GM12878 (cell line): ENCODE measurements at regions not wholly inside any gene's neighbourhood (a gene's known extent, or its start where the extent isn't known, plus 50 kb on each side); places are given as distances from the start of the nearest gene placed in this dataset.

ENCODE experiments used
- ATAC-seq: fragments of 200-7000 bp; cut with Tn5 transposase; 3 replicates; pipeline ENCODE4 v1.9.1; 2020; ENCODE audit warnings: mild to moderate bottlenecking, moderate library complexity
- BruUV-seq: library from RNA; stranded (reverse); fragments of 400-500 nt; replicated peaks from 2 replicates; lab custom pipeline; 2021; lab: Mats Ljungman, UMichigan
- CTCF ChIA-PET: fragments of 300-600 bp; sonication (Branson Sonifier 250); formaldehyde crosslinking; extraction: SDS; loops from one replicate; lab custom pipeline; 2021; ENCODE audit warnings: inconsistent platforms; lab: Yijun Ruan, JAX
- POLR2A ChIA-PET: fragments of 350-600 bp; formaldehyde crosslinking; extraction: SDS; loops from one replicate; lab custom pipeline; 2021; ENCODE audit warnings: inconsistent platforms; lab: Charles Lee
- RAD21 ChIA-PET: fragments of 300-600 bp; sonication (Branson Sonifier 250); formaldehyde crosslinking; loops from one replicate; lab custom pipeline; 2023; ENCODE audit warnings: antibody characterized with exemption; ENCODE audit not compliant: unreplicated experiment; lab: Charles Lee
- SMC1A ChIA-PET: fragments of 300-600 bp; sonication (Branson Sonifier 250); formaldehyde crosslinking; loops from one replicate; lab custom pipeline; 2023; ENCODE audit not compliant: unreplicated experiment, uncharacterized antibody; lab: Charles Lee
- DNase-seq: peaks from one replicate; pipeline ENCODE4 v3.0.0-alpha.2; 2011; ENCODE audit warnings: low read depth, low spot score
- FAIRE-seq: peaks from 3 replicates; lab custom pipeline; 2011; peaks lifted over from hg19 to GRCh38; lab: Jason Lieb, UNC
- H2AFZ ChIP-seq: 2 replicates; pipeline ENCODE4 v1.6.0; 2011; ENCODE audit warnings: low read depth, low read length, control low read depth; ENCODE audit not compliant: control insufficient read depth
- H3K27ac ChIP-seq: 2 replicates; pipeline ENCODE4 v1.5.1; 2011; ENCODE audit warnings: control low read depth; ENCODE audit not compliant: control insufficient read depth, insufficient read depth
- H3K27me3 ChIP-seq, 2 experiments: replicated peaks in 1 of 2; 2 replicates each; pipeline versions ENCODE4 v1.6.0 to v1.6.1; 2011; ENCODE audit warnings: low read length in 1 of 2; ENCODE audit not compliant: control insufficient read depth in 2 of 2, insufficient read depth in 2 of 2
- H3K36me3 ChIP-seq, 2 experiments: 2 replicates each; pipeline ENCODE4 v1.5.1; 2011; ENCODE audit warnings: low read length in 1 of 2; ENCODE audit not compliant: control insufficient read depth in 2 of 2, insufficient read depth in 2 of 2
- H3K4me1 ChIP-seq: 2 replicates; pipeline ENCODE4 v1.6.1; 2011; ENCODE audit warnings: mild to moderate bottlenecking, low read length, moderate library complexity, mixed read lengths; ENCODE audit not compliant: control insufficient read depth, insufficient read depth
- H3K4me2 ChIP-seq: 2 replicates; pipeline ENCODE4 v1.6.0; 2011; ENCODE audit warnings: control low read depth; ENCODE audit not compliant: control insufficient read depth, insufficient read depth
- H3K4me3 ChIP-seq: fragments of 200-600 bp; sonication (generic); 2 replicates; pipeline ENCODE4 v1.5.1; 2016
- H3K79me2 ChIP-seq: 2 replicates; pipeline ENCODE4 v1.6.0; 2011; ENCODE audit warnings: low read length; ENCODE audit not compliant: control insufficient read depth, insufficient read depth
- H3K9ac ChIP-seq: 2 replicates; pipeline ENCODE4 v1.8.0; 2011; ENCODE audit warnings: low read length, control low read depth, mixed read lengths; ENCODE audit not compliant: control insufficient read depth, insufficient read depth
- H3K9me3 ChIP-seq: replicated peaks from 3 replicates; pipeline ENCODE4 v1.5.1; 2011; ENCODE audit warnings: mild to moderate bottlenecking, low read length; ENCODE audit not compliant: control insufficient read depth, insufficient read depth
- H4K20me1 ChIP-seq: 2 replicates; pipeline ENCODE4 v1.6.0; 2011; ENCODE audit not compliant: control insufficient read depth, insufficient read depth
- BHLHE40 ChIP-seq, 2 experiments: fragments of 450-650 bp in 1 of 2; IDR thresholded peaks; 2 replicates each; pipeline ENCODE4 v1.6.1; 2011 to 2017; ENCODE audit warnings: low read depth in 2 of 2, borderline replicate concordance in 1 of 2, improper control_type of control experiment in 1 of 2, low read length in 1 of 2, mild to moderate bottlenecking in 1 of 2
- CBFB ChIP-seq: IDR thresholded peaks from 2 replicates; pipeline ENCODE4 v1.6.1; 2016; ENCODE audit warnings: antibody characterized with exemption, low read depth
- CHD4 ChIP-seq: fragments of 200-600 bp; sonication (generic); IDR thresholded peaks from 2 replicates; pipeline ENCODE4 v1.6.1; 2016; ENCODE audit warnings: mild to moderate bottlenecking
- MEF2B ChIP-seq: fragments of 450-650 bp; IDR thresholded peaks from 2 replicates; pipeline ENCODE4 v1.6.1; 2018; ENCODE audit warnings: mild to moderate bottlenecking, moderate library complexity; ENCODE audit not compliant: partially characterized antibody, poor library complexity, severe bottlenecking
- NFXL1 ChIP-seq: fragments of 450-650 bp; IDR thresholded peaks from 2 replicates; pipeline ENCODE4 v1.6.1; 2017; ENCODE audit warnings: antibody characterized with exemption, mild to moderate bottlenecking, borderline replicate concordance
- NR2F1 ChIP-seq: fragments of 450-650 bp; conservative IDR thresholded peaks from 2 replicates; pipeline ENCODE4 v1.6.1; 2017; ENCODE audit warnings: mild to moderate bottlenecking
- POLR2AphosphoS5 ChIP-seq: IDR thresholded peaks from 2 replicates; pipeline ENCODE4 v1.6.1; 2011; ENCODE audit warnings: mild to moderate bottlenecking, low read length, inconsistent platforms
- SUPT20H ChIP-seq: IDR thresholded peaks from 2 replicates; pipeline ENCODE4 v1.6.1; 2011; ENCODE audit warnings: low read depth, mild to moderate bottlenecking, low read length, moderate library complexity, borderline replicate concordance; ENCODE audit not compliant: control insufficient read depth
- TCF7 ChIP-seq: IDR thresholded peaks from 2 replicates; pipeline ENCODE4 v1.6.1; 2014; ENCODE audit warnings: antibody characterized with exemption, borderline replicate concordance
- WRNIP1 ChIP-seq: IDR thresholded peaks from 2 replicates; pipeline ENCODE4 v1.6.1; 2011; ENCODE audit warnings: low read depth, low read length, improper control_type of control experiment, borderline replicate concordance
- YY1 ChIP-seq: IDR thresholded peaks from 2 replicates; pipeline ENCODE4 v1.6.1; 2011; ENCODE audit warnings: low read depth, mild to moderate bottlenecking, low read length
- ZNF207 ChIP-seq: fragments of 450-650 bp; IDR thresholded peaks from 2 replicates; pipeline ENCODE4 v1.6.1; 2014; ENCODE audit warnings: antibody characterized with exemption, mild to moderate bottlenecking, borderline replicate concordance
- ZNF24 ChIP-seq: fragments of 450-650 bp; IDR thresholded peaks from 2 replicates; pipeline ENCODE4 v1.6.1; 2017; ENCODE audit warnings: antibody characterized with exemption, mild to moderate bottlenecking
- WGBS: methylation state at CpG from one replicate; pipeline ENCODE4 v1.1.6; 2016; ENCODE audit warnings: low lambda C conversion rate; ENCODE audit not compliant: insufficient replicate concordance, insufficient coverage; ENCODE audit errors: missing lambda C conversion rate; 5-methylcytosine and 5-hydroxymethylcytosine counted together
- in situ Hi-C: fragments of 300-500 bp; cut with MboI; formaldehyde crosslinking; loops from 9 replicates; pipeline ENCODE4 v1.14.3; 2018; ENCODE audit warnings: mixed read lengths
- intact Hi-C: fragments of 100-400 bp; cut with micrococcal nuclease; formaldehyde crosslinking; loops from one replicate; pipeline ENCODE4 v1.14.2; 2022; ENCODE audit not compliant: unreplicated experiment
- TF ChIP-seq, protein P1 (sequence below): IDR thresholded peaks from 2 replicates; pipeline ENCODE4 v1.6.1; 2012; ENCODE audit warnings: low read length, inconsistent platforms
- TF ChIP-seq, protein P2 (sequence below): IDR thresholded peaks from 2 replicates; pipeline ENCODE4 v1.6.1; 2011; ENCODE audit warnings: low read depth, mild to moderate bottlenecking, low read length, moderate library complexity, borderline replicate concordance; ENCODE audit errors: extremely low read depth
- TF ChIP-seq, protein P3 (sequence below): fragments of 450-650 bp; IDR thresholded peaks from 2 replicates; pipeline ENCODE4 v1.6.1; 2017; ENCODE audit warnings: antibody characterized with exemption, mild to moderate bottlenecking, moderate library complexity
- TF ChIP-seq, protein P4 (sequence below): fragments of 450-650 bp; IDR thresholded peaks from 2 replicates; pipeline ENCODE4 v1.6.1; 2017; ENCODE audit warnings: mild to moderate bottlenecking

DNA sequence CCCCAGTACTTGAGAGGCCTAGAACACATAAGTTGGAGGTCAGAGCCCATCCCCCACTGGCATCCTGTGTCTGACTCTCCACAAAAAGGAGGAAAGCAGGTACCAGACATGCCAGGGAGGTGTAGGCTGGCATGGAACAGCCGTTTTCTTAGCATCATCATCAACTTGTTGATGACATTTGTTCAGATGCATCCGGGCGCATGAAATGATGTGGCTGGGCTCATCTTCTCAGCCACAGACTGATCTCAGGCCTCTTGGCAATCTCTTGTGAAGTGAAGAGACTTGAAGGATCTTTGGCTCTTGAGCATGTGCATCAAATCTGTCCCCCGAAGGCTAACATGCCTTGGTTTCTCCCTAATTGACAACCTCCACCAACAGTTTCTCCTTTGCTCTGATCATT lies 243.3 kb downstream of the TSN start:
- ATAC-seq (no peak), FAIRE-seq (no peak), DNase-seq (no peak)
- TF ChIP-seq YY1 (no peak), ZNF207 (no peak), CBFB (no peak), CHD4 (no peak), SUPT20H (no peak), POLR2AphosphoS5 (no peak), MEF2B (no peak), NR2F1 (no peak), BHLHE40 (IDR thresholded peaks at IDR 0.05; ENCODE audit: borderline replicate concordance in 1 of 2, low read depth in 2 of 2, low read length in 1 of 2) (no peak), ZNF24 (no peak), TCF7 (no peak), WRNIP1 (no peak), NFXL1 (no peak)
- TF ChIP-seq, protein P1, sequence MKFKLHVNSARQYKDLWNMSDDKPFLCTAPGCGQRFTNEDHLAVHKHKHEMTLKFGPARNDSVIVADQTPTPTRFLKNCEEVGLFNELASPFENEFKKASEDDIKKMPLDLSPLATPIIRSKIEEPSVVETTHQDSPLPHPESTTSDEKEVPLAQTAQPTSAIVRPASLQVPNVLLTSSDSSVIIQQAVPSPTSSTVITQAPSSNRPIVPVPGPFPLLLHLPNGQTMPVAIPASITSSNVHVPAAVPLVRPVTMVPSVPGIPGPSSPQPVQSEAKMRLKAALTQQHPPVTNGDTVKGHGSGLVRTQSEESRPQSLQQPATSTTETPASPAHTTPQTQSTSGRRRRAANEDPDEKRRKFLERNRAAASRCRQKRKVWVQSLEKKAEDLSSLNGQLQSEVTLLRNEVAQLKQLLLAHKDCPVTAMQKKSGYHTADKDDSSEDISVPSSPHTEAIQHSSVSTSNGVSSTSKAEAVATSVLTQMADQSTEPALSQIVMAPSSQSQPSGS = no peak
- TF ChIP-seq, protein P2, sequence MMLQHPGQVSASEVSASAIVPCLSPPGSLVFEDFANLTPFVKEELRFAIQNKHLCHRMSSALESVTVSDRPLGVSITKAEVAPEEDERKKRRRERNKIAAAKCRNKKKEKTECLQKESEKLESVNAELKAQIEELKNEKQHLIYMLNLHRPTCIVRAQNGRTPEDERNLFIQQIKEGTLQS = no peak
- TF ChIP-seq, protein P3, sequence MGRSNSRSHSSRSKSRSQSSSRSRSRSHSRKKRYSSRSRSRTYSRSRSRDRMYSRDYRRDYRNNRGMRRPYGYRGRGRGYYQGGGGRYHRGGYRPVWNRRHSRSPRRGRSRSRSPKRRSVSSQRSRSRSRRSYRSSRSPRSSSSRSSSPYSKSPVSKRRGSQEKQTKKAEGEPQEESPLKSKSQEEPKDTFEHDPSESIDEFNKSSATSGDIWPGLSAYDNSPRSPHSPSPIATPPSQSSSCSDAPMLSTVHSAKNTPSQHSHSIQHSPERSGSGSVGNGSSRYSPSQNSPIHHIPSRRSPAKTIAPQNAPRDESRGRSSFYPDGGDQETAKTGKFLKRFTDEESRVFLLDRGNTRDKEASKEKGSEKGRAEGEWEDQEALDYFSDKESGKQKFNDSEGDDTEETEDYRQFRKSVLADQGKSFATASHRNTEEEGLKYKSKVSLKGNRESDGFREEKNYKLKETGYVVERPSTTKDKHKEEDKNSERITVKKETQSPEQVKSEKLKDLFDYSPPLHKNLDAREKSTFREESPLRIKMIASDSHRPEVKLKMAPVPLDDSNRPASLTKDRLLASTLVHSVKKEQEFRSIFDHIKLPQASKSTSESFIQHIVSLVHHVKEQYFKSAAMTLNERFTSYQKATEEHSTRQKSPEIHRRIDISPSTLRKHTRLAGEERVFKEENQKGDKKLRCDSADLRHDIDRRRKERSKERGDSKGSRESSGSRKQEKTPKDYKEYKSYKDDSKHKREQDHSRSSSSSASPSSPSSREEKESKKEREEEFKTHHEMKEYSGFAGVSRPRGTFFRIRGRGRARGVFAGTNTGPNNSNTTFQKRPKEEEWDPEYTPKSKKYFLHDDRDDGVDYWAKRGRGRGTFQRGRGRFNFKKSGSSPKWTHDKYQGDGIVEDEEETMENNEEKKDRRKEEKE = no peak
- TF ChIP-seq, protein P4, sequence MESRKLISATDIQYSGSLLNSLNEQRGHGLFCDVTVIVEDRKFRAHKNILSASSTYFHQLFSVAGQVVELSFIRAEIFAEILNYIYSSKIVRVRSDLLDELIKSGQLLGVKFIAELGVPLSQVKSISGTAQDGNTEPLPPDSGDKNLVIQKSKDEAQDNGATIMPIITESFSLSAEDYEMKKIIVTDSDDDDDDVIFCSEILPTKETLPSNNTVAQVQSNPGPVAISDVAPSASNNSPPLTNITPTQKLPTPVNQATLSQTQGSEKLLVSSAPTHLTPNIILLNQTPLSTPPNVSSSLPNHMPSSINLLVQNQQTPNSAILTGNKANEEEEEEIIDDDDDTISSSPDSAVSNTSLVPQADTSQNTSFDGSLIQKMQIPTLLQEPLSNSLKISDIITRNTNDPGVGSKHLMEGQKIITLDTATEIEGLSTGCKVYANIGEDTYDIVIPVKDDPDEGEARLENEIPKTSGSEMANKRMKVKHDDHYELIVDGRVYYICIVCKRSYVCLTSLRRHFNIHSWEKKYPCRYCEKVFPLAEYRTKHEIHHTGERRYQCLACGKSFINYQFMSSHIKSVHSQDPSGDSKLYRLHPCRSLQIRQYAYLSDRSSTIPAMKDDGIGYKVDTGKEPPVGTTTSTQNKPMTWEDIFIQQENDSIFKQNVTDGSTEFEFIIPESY = no peak
- ChIA-PET SMC1A (no interaction called here), RAD21 (no interaction called here), POLR2A (no interaction called here), CTCF (interaction anchor here (0.6 to 1.0 kb wide), 3 partner anchors 22 to 1441 kb away, joined by 3 read pairs; no protein-coding TSS in a partner anchor)
- Histone ChIP-seq H2AFZ (no peak overlapping the region), H3K79me2 (no peaks in the 10 kb centered on the region), H4K20me1 (no peaks in the 10 kb centered on the region), H3K4me2 (no peak overlapping the region), H3K9ac (no peak overlapping the region), H3K9me3 (no peaks in the 10 kb centered on the region; the same call in 2 of the 3 replicates), H3K27ac (no peak overlapping the region), H3K27me3 (no peaks in the 10 kb centered on the region), H3K4me1 (no peaks in the 10 kb centered on the region; the same call in 1 of the 2 replicates), H3K4me3 (no peak overlapping the region), H3K36me3 (no peaks in the 10 kb centered on the region)
- WGBS = 60% methylated on average over 4 of the region's 4 CpGs
- in situ Hi-C loops = no loop called here
- intact Hi-C loops = no loop called here
- no TSS peak for BruUV-seq
